CD4-positive, CD25-positive, alpha-beta regulatory T cell (primary cell): ENCODE measurements at regions not wholly inside any gene's neighbourhood (a gene's known extent, or its start where the extent isn't known, plus 50 kb on each side); places are given as distances from the start of the nearest gene placed in this dataset.

Experiments
- ATAC-seq, 2 donors: fragments of 150-1000 bp; cut with Tn5 transposase; one replicate each; pipeline ENCODE4 v1.10.0; 2021; ENCODE audit warnings: low read depth in 2 of 2, moderate number of reproducible peaks in 2 of 2, moderate library complexity in 1 of 2
- DNase-seq, 3 donors: peaks; one replicate each; pipeline versions ENCODE4 v3.0.0 to v3.0.0-alpha.2; 2012 to 2022; ENCODE audit warnings: mixed read lengths in 1 of 3
- H3K27ac ChIP-seq: one replicate; pipeline ENCODE4 v1.7.0; 2013; ENCODE audit warnings: mild to moderate bottlenecking, low read length; ENCODE audit not compliant: insufficient read depth, poor library complexity, severe bottlenecking
- H3K27me3 ChIP-seq: one replicate; pipeline ENCODE4 v1.7.0; 2013; ENCODE audit warnings: low read length; ENCODE audit not compliant: control insufficient read depth, insufficient read depth
- H3K36me3 ChIP-seq: one replicate; pipeline ENCODE4 v1.7.0; 2013; ENCODE audit warnings: mild to moderate bottlenecking, low read length, moderate library complexity; ENCODE audit not compliant: control insufficient read depth, insufficient read depth
- H3K4me1 ChIP-seq: 2 replicates; pipeline ENCODE4 v1.7.0; 2013; ENCODE audit warnings: mild to moderate bottlenecking, low read length; ENCODE audit not compliant: insufficient read depth, control insufficient read depth, poor library complexity, severe bottlenecking
- H3K4me3 ChIP-seq: one replicate; pipeline ENCODE4 v1.7.0; 2013; ENCODE audit warnings: low read depth, mild to moderate bottlenecking, low read length, moderate library complexity
- H3K9me3 ChIP-seq, 2 experiments: 1 replicate in 1 of 2; 2 replicates in 1 of 2; pipeline ENCODE4 v1.7.0; 2013; ENCODE audit warnings: low read length in 2 of 2, mild to moderate bottlenecking in 1 of 2, moderate library complexity in 1 of 2; ENCODE audit not compliant: control insufficient read depth in 2 of 2
- H3K27ac Mint-ChIP-seq, 3 donors: one replicate each; pipeline ENCODE4 v1.8.0; 2020 to 2022; ENCODE audit warnings: mild to moderate bottlenecking in 3 of 3, mixed read lengths in 3 of 3, moderate library complexity in 2 of 3
- H3K27me3 Mint-ChIP-seq: one replicate; pipeline ENCODE4 v1.8.0; 2022; ENCODE audit warnings: mild to moderate bottlenecking, mixed read lengths
- H3K36me3 Mint-ChIP-seq: one replicate; pipeline ENCODE4 v1.8.0; 2020; ENCODE audit warnings: mixed read lengths
- H3K4me1 Mint-ChIP-seq, 4 donors: one replicate each; pipeline ENCODE4 v1.8.0; 2020 to 2022; ENCODE audit warnings: mixed read lengths in 4 of 4, mild to moderate bottlenecking in 1 of 4
- H3K4me3 Mint-ChIP-seq, 4 donors: one replicate each; pipeline ENCODE4 v1.8.0; 2020 to 2022; ENCODE audit warnings: mild to moderate bottlenecking in 4 of 4, mixed read lengths in 4 of 4, moderate library complexity in 3 of 4
- H3K9me3 Mint-ChIP-seq, 7 donors: one replicate each; pipeline ENCODE4 v1.8.0; 2020 to 2022; ENCODE audit warnings: mixed read lengths in 7 of 7, mild to moderate bottlenecking in 3 of 7, moderate library complexity in 2 of 7

DNA sequence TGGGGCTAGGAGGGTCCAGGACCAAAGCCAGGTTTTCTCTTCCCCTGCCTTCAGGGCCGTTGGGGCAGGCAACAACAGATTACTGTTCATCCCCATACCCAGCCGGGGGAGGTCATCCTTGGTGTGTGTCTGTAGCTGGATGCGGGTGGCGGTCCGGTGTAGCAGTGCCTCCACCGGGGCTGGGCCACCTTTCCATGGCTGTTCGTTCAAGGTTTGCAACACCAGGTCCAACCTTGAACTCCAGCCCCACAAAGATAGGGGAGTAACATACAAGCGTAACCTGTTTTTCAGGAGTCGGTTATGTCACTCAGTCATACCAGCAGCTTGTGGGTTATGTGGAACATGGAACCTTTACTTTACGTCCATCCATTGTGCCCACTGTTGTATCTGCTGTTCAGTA, 58.5 kb upstream of the FAM120A start:
- no peak overlapping the region for H3K4me3 Mint-ChIP-seq
- H3K27ac Mint-ChIP-seq: no peak overlapping the region
- Histone ChIP-seq H3K27ac (no peak overlapping the region), H3K4me1 (no peaks in the 10 kb centered on the region), H3K4me3 (no peak overlapping the region), H3K36me3 (no peaks in the 10 kb centered on the region), H3K27me3 (peaks cover 3% of the 10 kb centered on the region), H3K9me3 (peaks cover 0 to 2% of the 10 kb centered on the region in 2 experiments)
- H3K4me1 Mint-ChIP-seq: no peaks in the 10 kb centered on the region
- peaks cover 6% of the 10 kb centered on the region for H3K36me3 Mint-ChIP-seq
- peaks cover 0 to 5% (median 0%) of the 10 kb centered on the region in 7 donors for H3K9me3 Mint-ChIP-seq
- DNase-seq (no peak), ATAC-seq (no peak)
- peaks cover 21% of the 10 kb centered on the region for H3K27me3 Mint-ChIP-seq
